Right lobe of liver (tissue), 4 donors: ENCODE measurements at regions not wholly inside any gene's neighbourhood (a gene's known extent, or its start where the extent isn't known, plus 50 kb on each side); places are given as distances from the start of the nearest gene placed in this dataset.

Experiments used
- POLR2A ChIP-seq: fragments of 450-650 bp; IDR thresholded peaks from one replicate; pipeline ENCODE4 v1.6.1; 2017; ENCODE audit warnings: antibody characterized with exemption, mild to moderate bottlenecking
- TF ChIP-seq, protein P1 (sequence below), 4 donors: fragments of 200-600 bp in 3 of 4; fragments of 450-650 bp in 1 of 4; IDR thresholded peaks; one replicate each; pipeline versions ENCODE4 v1.5.1 to v1.8.0; 2016 to 2022; ENCODE audit warnings: antibody characterized with exemption in 4 of 4, mild to moderate bottlenecking in 2 of 4
- donor health status: DM: no; HTN: no; CAD: no.
- donor health status: DM: no; HTN: no; CAD: no.
- donor health status: DM: no; HTN: yes; CAD: no.

DNA sequence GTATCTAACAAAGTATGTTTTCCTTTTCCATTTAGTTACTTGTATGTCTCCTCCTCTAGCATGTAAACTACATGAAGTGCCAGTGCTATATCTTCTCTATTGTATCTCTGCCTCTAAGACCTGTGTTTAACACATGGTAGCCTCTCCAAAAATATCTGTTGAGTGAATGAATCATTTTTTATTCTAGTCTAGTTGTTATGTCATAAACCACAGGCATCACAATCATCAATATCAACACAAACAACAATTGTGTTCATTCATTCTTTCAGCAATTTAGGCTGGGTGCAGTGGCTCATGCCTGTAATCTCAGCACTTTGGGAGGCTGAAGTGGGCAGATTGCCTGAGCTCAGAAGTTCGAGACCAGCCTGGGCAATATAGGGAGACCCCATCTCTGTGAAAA is 111.6 kb upstream of the EYA4 start:
- TF ChIP-seq, protein P1, sequence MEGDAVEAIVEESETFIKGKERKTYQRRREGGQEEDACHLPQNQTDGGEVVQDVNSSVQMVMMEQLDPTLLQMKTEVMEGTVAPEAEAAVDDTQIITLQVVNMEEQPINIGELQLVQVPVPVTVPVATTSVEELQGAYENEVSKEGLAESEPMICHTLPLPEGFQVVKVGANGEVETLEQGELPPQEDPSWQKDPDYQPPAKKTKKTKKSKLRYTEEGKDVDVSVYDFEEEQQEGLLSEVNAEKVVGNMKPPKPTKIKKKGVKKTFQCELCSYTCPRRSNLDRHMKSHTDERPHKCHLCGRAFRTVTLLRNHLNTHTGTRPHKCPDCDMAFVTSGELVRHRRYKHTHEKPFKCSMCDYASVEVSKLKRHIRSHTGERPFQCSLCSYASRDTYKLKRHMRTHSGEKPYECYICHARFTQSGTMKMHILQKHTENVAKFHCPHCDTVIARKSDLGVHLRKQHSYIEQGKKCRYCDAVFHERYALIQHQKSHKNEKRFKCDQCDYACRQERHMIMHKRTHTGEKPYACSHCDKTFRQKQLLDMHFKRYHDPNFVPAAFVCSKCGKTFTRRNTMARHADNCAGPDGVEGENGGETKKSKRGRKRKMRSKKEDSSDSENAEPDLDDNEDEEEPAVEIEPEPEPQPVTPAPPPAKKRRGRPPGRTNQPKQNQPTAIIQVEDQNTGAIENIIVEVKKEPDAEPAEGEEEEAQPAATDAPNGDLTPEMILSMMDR (IDR thresholded peaks at IDR 0.05), result no peak
- no peak for TF ChIP-seq POLR2A
